CD1c-positive myeloid dendritic cell (primary cell): ENCODE measurements at regions not wholly inside any gene's neighbourhood (a gene's known extent, or its start where the extent isn't known, plus 50 kb on each side); places are given as distances from the start of the nearest gene placed in this dataset.

Experiments
- DNase-seq: peaks from one replicate; pipeline ENCODE4 v3.0.0-alpha.2; 2016; ENCODE audit errors: extremely low spot score

DNA sequence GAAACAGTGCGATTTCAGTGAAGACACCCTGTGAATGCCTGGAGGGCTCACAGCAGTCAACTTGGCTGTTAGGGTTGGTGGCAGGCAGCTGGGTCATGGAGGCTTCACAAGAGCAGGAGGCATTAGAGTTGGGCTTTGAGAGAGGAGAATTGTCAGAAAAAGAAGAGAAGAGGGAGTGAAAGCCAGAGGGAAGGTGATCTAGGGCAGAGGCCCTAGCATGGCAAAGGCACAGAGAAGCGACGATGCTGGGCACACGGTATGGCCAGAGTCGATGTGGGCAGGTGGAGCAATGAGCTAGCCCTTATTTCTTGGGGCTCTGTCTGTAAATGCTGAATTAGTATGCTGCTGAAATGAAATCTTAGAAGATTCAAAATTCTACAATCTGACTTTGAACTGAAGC lies 52.6 kb upstream of the OLFM4 start:
- no peak for DNase-seq

- no peak for DNase-seq
Measured at GRCh38 chr13:52975161-52975560, 53.5 kb upstream of the OLFM4 start.

GRCh38 chr13:52974711-52975110 lies 53.9 kb upstream of the OLFM4 start:
- DNase-seq = no peak

GRCh38 chr13:52969373-52969772 lies 59.2 kb upstream of the OLFM4 start:
- DNase-seq = no peak

- DNase-seq = peak; percentile 78
Measured at GRCh38 chr13:52968074-52968700, 60.4 kb upstream of the OLFM4 start.

- DNase-seq = no peak
Measured at GRCh38 chr13:52961987-52962386, 66.6 kb upstream of the OLFM4 start.

DNA sequence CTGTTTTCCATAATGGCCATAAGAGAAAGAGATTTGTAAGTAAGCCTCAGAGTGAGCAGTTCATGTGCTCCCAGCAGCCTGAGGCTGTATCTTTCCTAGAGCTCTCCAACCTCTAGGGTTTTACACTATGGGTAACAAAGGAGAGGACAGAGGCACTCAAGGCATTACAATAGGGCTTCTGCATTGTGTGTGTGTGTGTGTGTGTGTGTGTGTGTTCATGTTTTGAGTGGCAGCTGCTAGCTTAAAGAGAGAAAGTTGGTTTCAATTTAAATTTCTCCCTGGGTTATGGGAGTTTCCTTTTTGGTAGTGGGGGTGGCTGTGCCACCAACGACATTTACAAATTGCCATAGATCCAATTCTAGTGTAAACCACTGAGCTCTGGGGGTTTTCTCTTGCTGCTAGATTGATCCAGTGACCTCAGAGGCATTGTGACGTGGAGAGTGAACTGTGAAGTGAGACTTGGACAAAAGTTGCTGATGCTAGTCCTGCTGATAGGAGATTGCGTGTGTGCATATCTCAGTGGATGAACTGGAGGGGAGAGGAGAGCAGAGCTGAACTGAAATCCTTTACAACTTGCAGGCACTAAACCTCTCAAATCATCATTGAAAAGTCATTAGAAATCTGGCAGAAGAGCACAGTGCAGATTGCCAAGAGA lies 67.2 kb upstream of the OLFM4 start:
- no peak for DNase-seq

DNA sequence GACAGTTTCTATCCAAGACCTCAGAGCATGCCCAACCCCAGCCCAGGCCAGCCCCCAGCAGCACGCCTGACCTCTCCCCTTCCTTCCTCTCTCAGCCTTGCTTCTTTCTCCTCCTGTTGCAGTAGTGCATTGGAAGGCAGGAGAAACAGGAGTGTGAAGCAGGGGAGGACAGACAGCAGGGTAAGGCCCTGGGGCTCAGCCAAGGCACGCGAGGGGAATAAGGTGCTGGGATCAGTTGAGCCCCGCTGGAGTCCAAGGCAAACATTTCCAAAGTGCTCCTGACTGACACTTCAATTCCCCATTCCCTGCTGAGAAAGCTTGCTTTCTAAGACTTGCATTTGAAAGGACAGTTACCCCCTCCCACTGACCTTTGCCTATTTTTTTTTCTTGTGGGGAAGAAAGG lies 73.1 kb upstream of the OLFM4 start:
- no peak for DNase-seq

DNA sequence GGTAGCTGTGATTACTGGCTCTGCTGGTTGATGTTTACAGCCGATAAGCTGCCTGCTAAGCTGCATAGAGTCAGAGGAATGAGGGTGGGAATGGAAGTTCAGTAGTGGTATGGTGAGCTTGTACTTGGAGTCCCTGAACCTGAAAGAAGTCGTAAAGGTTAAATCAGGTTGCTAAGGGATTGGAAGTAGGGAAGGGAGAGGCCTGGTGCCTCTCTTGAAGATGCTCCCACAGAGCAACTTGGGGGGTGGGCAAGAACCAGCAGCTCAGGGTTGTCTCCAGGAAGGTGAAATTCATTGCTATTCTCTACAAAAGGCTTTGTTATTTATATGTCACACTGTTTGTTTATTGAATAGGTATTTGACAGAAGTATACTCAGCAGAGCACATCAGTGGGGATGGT lies 73.8 kb upstream of the OLFM4 start:
- no peak for DNase-seq

- no peak for DNase-seq
Measured at GRCh38 chr13:52950436-52950956, 78.1 kb upstream of the OLFM4 start.

- no peak for DNase-seq
Measured at GRCh38 chr13:52949742-52950141, 78.9 kb upstream of the OLFM4 start.

DNA sequence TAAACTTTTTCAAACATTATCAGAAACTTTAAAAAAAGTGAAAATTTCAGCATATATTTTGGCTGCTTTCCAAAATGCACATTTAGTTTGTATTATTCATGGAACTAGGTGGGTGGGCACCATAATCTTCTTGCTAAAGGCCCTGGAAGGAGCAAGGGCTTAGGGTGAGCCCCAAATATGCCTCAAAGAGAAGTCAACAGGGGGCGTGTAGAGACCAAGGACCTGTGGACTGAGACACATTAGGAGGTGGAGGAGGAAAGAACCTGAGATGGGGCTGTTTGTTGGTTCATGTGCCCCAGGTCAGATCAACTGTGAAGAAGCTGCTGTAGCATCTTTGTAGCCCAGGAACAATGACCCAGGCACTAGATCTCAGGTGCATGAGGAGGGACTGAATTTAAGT lies 79.6 kb upstream of the OLFM4 start:
- DNase-seq = no peak

GRCh38 chr13:52947921-52948373 lies 80.7 kb upstream of the OLFM4 start:
- peak; percentile 78 for DNase-seq

DNA sequence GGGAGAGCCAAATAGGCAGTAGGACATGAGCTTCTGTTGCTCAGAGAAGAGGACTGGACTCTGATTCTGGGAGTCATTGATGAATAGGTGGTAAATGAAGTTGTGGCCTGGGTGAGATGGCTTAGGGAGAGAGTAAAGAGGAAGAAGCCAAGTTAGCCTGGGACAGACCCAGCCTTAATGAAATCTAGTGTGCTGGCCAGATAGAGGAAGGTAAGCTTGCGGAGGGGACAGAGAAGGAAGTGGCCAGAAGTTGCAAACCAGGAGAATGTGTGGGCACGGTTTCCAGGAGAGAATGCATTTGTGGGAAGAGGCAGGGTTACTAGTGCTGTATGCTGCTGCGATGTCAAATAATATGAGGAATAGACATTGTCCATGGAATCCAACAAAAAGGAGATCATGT lies 83.3 kb upstream of the OLFM4 start:
- peak; percentile 70 for DNase-seq

GRCh38 chr13:52944697-52945096 lies 83.9 kb upstream of the OLFM4 start:
- peak; percentile 44 for DNase-seq

- DNase-seq = no peak
Measured at GRCh38 chr13:52938065-52938464, 89.6 kb upstream of the PCDH8 start.

GRCh38 chr13:52936806-52937205 lies 88.4 kb upstream of the PCDH8 start:
- DNase-seq = no peak

- DNase-seq = no peak
Measured at GRCh38 chr13:52934258-52934657, 85.8 kb upstream of the PCDH8 start.

DNA sequence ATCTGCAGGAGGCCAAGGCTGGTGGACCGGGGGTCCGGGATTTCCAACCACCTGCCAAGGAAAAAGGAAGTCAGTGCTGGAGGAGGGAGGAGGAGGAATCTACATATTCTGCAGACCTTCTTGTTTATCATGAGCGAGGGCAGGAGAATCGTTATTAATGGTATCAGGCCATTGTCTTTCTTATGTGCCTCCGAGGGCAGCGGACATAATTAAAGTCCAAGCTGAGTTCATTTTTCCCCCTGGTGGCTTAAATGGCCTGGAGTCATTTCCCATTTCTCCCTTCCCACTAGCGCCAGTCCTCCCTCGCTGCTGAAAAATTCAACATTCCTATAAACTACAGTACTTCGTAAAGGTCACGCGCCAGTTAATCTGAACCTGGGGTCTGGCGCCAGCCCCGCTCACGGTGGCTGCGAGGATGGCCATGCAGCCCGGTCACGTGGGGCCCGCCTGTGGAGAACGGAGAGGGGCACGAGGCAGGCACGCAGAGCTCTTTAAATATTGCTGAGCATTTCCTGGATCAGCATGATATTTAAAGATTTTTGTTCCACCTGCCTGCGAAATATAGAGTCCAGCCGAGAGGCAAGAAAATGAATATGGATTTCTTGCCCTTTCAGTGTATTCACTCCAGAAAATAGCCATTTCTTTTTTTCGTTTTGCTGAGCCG lies 85.2 kb upstream of the PCDH8 start:
- DNase-seq = no peak

- no peak for DNase-seq
Measured at GRCh38 chr13:52933099-52933498, 84.7 kb upstream of the PCDH8 start.

DNA sequence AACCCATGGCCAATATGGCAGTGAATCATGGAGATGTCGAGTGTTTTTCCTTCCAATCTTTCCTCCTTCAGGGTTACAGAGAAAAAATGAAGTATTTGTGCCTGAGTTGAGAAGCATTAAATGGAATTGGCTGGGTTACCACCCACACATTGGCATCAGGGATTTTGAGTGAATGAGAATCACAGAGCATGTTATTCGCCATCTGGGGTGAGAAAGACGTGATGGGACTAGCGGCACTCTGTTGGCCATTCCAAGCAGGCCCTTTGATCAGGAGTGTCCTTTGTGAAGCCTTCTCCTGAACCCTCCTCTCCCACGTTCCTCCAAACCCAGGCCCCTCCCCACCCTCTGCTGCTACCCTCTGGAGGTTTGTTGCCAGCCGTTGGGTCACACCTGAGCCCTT lies 84.2 kb upstream of the PCDH8 start:
- no peak for DNase-seq

GRCh38 chr13:52931539-52932431 lies 83.3 kb upstream of the PCDH8 start:
- no peak for DNase-seq
